ENCODE measurements at regions not wholly inside any gene's neighbourhood (a gene's known extent, or its start where the extent isn't known, plus 50 kb on each side); places are given as distances from the start of the nearest gene placed in this dataset.

GRCh38 chr2:40507432-40507831 lies 55.5 kb upstream of the SLC8A1 start:
- no peak for DNase-seq

- no peak for DNase-seq
Observed at GRCh38 chr2:40510304-40510703, 58.4 kb upstream of the SLC8A1 start.

GRCh38 chr2:40511661-40512213 lies 59.8 kb upstream of the SLC8A1 start:
- DNase-seq = no peak

- no peak for DNase-seq
Observed at GRCh38 chr2:40512256-40512655, 60.4 kb upstream of the SLC8A1 start.

GRCh38 chr2:40513201-40513600 lies 61.3 kb upstream of the SLC8A1 start:
- no peak for DNase-seq

DNA sequence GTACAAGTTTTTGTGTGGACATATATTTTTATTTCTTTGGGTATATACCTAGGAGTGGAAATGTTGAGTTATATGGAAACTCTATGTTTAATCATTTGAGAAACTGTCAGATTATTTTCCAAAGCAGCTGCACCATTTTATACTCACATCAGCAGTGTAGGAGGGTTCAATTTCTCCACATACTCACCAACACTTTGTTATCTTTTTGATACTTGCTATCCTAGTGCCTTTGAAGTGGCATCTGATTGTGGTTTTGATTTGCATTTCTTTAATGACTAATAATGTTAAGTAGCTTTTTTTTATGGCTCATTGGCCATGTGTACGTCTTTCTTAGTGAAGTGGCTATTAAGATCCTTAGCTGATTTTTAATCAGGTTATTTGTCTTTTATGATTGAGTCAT lies 64.7 kb upstream of the SLC8A1 start:
- no peak for DNase-seq

GRCh38 chr2:40528564-40528963 lies 76.7 kb upstream of the SLC8A1 start:
- no peak for DNase-seq

DNA sequence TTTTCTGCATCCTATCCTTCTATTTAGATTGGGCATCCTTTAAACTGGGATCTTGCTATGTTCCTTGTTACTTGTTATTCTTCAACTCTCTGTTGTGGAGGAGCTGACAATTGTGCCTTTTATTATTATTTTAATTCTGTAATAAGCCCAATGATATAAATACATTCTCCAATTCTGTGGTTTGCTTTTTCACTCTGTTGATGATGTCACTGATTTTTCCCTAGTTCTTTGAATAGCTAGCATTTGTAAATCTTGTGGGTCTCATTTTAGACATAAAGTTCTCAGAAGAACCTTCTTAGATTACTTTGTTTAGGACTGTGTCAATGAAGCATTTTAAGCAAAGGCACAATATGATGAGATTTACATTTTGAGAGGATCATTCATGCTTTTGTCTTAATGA lies 79.5 kb upstream of the SLC8A1 start:
- no peak for DNase-seq

- no peak for DNase-seq
Observed at GRCh38 chr2:40534528-40534927, 82.6 kb upstream of the SLC8A1 start.

DNA sequence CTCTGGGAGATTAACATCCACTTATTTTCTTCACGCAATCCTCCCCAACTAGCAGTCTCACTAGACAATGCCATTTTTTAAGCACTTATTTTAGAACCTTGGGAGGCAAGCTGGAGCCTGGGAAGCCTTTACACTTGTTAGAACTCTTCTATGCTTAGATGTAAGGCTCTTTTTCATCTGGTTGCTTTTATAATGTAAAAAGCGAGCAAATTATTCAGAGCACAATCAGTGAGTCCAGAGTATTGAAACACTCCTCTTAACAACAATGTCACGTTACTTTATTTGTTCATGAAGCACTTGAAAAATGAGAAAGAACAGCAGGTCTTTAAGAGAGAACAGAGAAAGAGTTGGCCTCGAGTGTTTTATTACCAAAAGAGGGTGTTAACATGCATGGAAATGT lies 84.1 kb upstream of the SLC8A1 start:
- DNase-seq = no peak

- peak; percentile 31 for DNase-seq
Observed at GRCh38 chr2:40540026-40540425, 88.1 kb upstream of the SLC8A1 start.

DNA sequence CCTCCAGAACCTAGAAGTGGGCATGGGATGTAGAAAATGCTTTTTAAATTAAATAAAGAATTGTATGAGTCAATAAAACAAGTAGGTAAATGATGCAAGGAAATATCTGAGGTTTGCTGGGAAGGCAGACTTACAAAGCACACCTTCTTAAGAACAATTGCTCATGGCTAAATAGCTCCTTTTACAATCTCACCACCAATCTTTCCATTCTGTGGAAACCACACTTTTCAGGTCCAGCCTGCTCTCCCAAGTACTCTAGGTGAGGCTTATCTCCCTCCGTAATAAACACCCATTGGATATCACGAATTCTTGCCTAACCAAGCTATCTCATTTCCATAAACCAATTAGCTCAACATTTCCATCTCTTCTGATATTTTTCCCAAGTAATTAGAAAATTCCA lies 91.5 kb upstream of the SLC8A1 start:
- DNase-seq = no peak

GRCh38 chr2:40544072-40544471 lies 92.2 kb upstream of the SLC8A1 start:
- no peak for DNase-seq

DNA sequence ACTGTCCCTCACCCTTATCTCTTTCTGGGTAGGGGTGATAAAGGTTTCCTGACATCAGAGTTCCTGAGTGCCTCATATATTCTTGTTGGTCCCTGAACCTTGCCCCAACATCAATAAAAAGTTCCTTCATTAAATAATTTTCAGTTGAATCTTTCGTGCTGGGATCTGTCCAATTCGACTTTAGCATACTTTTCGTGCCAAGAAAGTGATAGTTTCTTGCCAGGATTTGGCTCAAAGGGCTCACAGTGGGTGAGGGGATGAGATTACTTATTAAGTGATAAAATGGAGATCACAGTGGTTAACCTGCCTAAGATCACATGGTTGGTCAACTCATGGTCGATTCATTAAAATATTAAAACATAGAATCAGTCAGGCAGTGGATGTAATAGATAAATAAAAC lies 93.8 kb upstream of the SLC8A1 start:
- DNase-seq = no peak

DNA sequence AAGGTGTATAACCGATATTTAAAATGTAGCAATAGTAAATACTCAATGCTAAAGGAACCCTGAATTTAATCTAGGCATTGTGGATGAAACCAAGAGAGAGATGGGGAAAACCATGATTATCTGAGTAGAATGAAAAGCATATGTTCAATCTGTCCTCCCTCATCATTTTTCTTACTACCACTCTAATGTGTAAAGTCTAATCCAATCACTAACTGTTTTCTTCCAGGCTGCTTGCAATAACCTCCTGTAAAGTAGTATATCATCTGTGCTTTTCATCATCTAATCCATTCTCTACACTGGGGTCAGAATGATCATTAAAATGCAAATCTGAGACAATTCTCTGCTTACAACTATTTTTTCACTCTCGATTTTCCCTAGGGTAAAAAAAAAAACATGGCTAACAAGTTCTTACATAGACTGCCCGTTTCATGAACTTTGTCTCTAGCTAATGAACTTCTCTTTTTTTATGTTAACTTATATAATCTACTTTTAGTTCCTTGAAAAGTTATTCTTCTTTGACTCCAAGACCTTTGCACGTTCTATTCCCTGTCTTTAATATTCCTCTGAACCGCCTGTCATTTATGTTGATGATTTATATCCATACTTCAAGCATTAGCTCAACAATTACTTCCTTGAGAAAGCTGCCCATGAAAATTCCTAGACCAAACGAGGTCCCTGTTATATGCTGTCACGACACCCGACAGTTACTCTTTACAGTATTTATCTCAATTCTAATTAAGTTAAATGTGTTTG lies 94.7 kb upstream of the SLC8A1 start:
- no peak for DNase-seq

GRCh38 chr2:40548521-40548920 lies 96.6 kb upstream of the SLC8A1 start:
- no peak for DNase-seq

GRCh38 chr2:40550085-40550484 lies 98.2 kb upstream of the SLC8A1 start:
- no peak for DNase-seq

DNA sequence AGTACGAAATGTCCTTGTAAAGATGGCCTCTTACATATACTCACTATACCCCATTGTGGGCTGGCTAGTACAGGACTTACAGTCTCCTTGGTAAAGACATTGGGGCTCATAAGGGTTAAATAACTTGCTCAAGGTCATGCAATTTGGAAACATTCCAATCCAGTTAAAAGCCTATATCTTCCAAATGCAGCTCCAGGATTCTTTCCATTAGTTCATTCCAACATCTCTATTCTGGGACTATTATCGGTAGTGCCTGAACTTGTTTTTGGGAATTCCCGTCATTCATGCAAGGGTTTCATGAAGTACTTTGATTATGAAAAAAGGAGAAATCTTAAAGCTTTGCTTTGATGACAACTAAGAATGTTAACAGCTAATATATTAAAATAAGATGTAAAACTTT lies 99.2 kb upstream of the SLC8A1 start:
- DNase-seq = no peak

DNA sequence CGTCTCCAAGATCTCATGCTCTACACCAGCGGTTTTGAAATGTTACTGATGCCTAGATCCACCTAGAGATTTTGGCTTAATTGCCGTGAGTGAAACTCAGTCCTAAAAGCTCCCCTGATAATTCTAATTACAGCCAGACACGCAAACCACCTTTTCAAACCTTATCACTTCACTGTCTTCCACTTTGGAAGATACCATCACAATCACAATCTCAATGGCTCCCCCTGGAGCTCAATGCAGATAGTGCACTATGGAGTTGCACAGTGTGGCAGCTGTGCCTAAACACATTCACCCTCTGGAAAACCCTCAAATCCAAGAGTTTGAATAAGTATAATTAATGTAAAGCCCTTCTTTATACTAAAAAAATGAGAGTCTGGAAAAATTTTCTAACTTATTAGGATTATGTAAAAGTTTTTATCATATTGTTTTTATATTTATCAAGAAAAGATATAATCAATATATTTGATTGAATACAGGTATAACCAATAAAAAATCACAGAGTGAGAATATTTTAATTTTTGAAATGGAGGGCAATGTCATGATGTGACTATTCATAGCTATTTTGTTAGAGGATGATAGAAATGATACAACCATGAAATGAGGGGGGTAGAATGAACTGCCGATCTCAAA lies 102.9 kb upstream of the SLC8A1 start:
- peak; percentile 76 for DNase-seq

- DNase-seq = no peak
Observed at GRCh38 chr2:40556293-40556692, 104.4 kb upstream of the SLC8A1 start.

GRCh38 chr2:40556739-40557138 lies 104.8 kb upstream of the SLC8A1 start:
- no peak for DNase-seq

- DNase-seq = no peak
Observed at GRCh38 chr2:40558761-40559160, 106.9 kb upstream of the SLC8A1 start.

GRCh38 chr2:40559175-40559574 lies 107.3 kb upstream of the SLC8A1 start:
- DNase-seq = no peak

DNA sequence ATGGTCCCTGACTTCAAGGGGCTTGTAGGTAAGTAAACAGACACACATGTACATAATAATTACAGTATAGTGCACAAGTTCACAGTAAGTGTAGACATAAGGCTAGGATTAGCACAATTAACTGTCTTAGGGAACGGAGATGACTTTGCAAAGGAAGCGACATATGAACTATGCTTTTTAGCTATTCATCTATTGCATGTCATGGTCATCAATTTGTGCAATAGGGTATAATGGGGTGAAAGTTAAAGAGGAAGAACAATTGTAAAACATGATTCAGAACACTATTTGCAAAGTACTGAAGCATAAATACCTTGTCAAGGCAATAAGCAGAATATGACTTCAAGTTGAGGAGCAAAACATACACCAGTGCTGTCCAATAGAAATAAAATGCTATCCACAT lies 112.3 kb upstream of the SLC8A1 start:
- no peak for DNase-seq

GRCh38 chr2:40579247-40579646 lies 127.4 kb upstream of the SLC8A1 start:
- DNase-seq = no peak

Data from NCI-H1436 (cell line).